ENCODE measurements at regions not wholly inside any gene's neighbourhood (a gene's known extent, or its start where the extent isn't known, plus 50 kb on each side); places are given as distances from the start of the nearest gene placed in this dataset.

- Mint-ChIP-seq H3K36me3 (ENCODE audit: insufficient read depth) (peaks cover 2% of the 10 kb centered on the region), H3K27ac (ENCODE audit: low read depth) (no peak overlapping the region), H3K4me1 (no peaks in the 10 kb centered on the region), H3K9me3 (no peaks in the 10 kb centered on the region), H3K4me3 (no peak overlapping the region), H3K27me3 (no peaks in the 10 kb centered on the region)
- no peak for DNase-seq (ENCODE audit: low spot score in 2 of 2)
- no peak for ATAC-seq (replicated peaks; ENCODE audit: extremely low read depth, poor library complexity, severe bottlenecking)
Observed at GRCh38 chr18:8458546-8459215, 150.6 kb upstream of the RAB12 start.

GRCh38 chr18:8460748-8461147 lies 148.5 kb upstream of the RAB12 start:
- no peaks in the 10 kb centered on the region for H3K9me3 Mint-ChIP-seq
- no peaks in the 10 kb centered on the region for H3K4me1 Mint-ChIP-seq
- peaks cover 10% of the 10 kb centered on the region for H3K27me3 Mint-ChIP-seq
- no peak overlapping the region for H3K27ac Mint-ChIP-seq (ENCODE audit: low read depth)
- no peak overlapping the region for H3K4me3 Mint-ChIP-seq
- ATAC-seq (replicated peaks; ENCODE audit: extremely low read depth, poor library complexity, severe bottlenecking) (no peak), DNase-seq (ENCODE audit: low spot score in 2 of 2) (no peak)
- H3K36me3 Mint-ChIP-seq (ENCODE audit: insufficient read depth), result peaks cover 2% of the 10 kb centered on the region

GRCh38 chr18:8461544-8461943 lies 147.7 kb upstream of the RAB12 start:
- H3K27me3 Mint-ChIP-seq, result peaks cover 10% of the 10 kb centered on the region
- no peak overlapping the region for H3K27ac Mint-ChIP-seq (ENCODE audit: low read depth)
- H3K36me3 Mint-ChIP-seq (ENCODE audit: insufficient read depth), result peaks cover 2% of the 10 kb centered on the region
- DNase-seq (ENCODE audit: low spot score in 2 of 2) (no peak), ATAC-seq (replicated peaks; ENCODE audit: extremely low read depth, poor library complexity, severe bottlenecking) (no peak)
- no peak overlapping the region for H3K4me3 Mint-ChIP-seq
- H3K9me3 Mint-ChIP-seq, result no peaks in the 10 kb centered on the region
- H3K4me1 Mint-ChIP-seq, result no peaks in the 10 kb centered on the region

- peaks cover 10% of the 10 kb centered on the region for H3K27me3 Mint-ChIP-seq
- H3K4me3 Mint-ChIP-seq, result no peak overlapping the region
- H3K4me1 Mint-ChIP-seq, result no peaks in the 10 kb centered on the region
- no peaks in the 10 kb centered on the region for H3K9me3 Mint-ChIP-seq
- no peak overlapping the region for H3K27ac Mint-ChIP-seq (ENCODE audit: low read depth)
- ATAC-seq (replicated peaks; ENCODE audit: extremely low read depth, poor library complexity, severe bottlenecking), result no peak
- peaks cover 2% of the 10 kb centered on the region for H3K36me3 Mint-ChIP-seq (ENCODE audit: insufficient read depth)
- no peak for DNase-seq (ENCODE audit: low spot score in 2 of 2)
Observed at GRCh38 chr18:8462651-8463185, 146.5 kb upstream of the RAB12 start.

- Mint-ChIP-seq H3K36me3 (ENCODE audit: insufficient read depth) (peaks cover 2% of the 10 kb centered on the region), H3K27ac (ENCODE audit: low read depth) (no peak overlapping the region), H3K4me3 (no peak overlapping the region), H3K9me3 (no peaks in the 10 kb centered on the region), H3K27me3 (peaks cover 20% of the 10 kb centered on the region), H3K4me1 (no peaks in the 10 kb centered on the region)
- no peak for DNase-seq (ENCODE audit: low spot score in 2 of 2)
- ATAC-seq (replicated peaks; ENCODE audit: extremely low read depth, poor library complexity, severe bottlenecking), result no peak
Observed at GRCh38 chr18:8463791-8464190, 145.4 kb upstream of the RAB12 start.

GRCh38 chr18:8468191-8468590 lies 141.0 kb upstream of the RAB12 start:
- Mint-ChIP-seq H3K27ac (ENCODE audit: low read depth) (no peak overlapping the region), H3K9me3 (no peaks in the 10 kb centered on the region)

GRCh38 chr18:8468921-8469335 lies 140.3 kb upstream of the RAB12 start:
- H3K9me3 Mint-ChIP-seq, result no peaks in the 10 kb centered on the region
- peaks cover 41% of the 10 kb centered on the region for H3K27me3 Mint-ChIP-seq
- no peaks in the 10 kb centered on the region for H3K36me3 Mint-ChIP-seq (ENCODE audit: insufficient read depth)
- H3K4me1 Mint-ChIP-seq, result no peaks in the 10 kb centered on the region
- ATAC-seq (replicated peaks; ENCODE audit: extremely low read depth, poor library complexity, severe bottlenecking), result no peak
- H3K4me3 Mint-ChIP-seq, result no peak overlapping the region
- no peak for DNase-seq (ENCODE audit: low spot score in 2 of 2)
- H3K27ac Mint-ChIP-seq (ENCODE audit: low read depth), result no peak overlapping the region

More at GRCh38 chr18:8468191-8468590, 141.0 kb upstream of the RAB12 start:
- H3K4me1 Mint-ChIP-seq, result no peaks in the 10 kb centered on the region
- no peak overlapping the region for H3K4me3 Mint-ChIP-seq
- H3K27me3 Mint-ChIP-seq, result peaks cover 37% of the 10 kb centered on the region
- H3K36me3 Mint-ChIP-seq (ENCODE audit: insufficient read depth), result no peaks in the 10 kb centered on the region
- ATAC-seq (replicated peaks; ENCODE audit: extremely low read depth, poor library complexity, severe bottlenecking) (no peak), DNase-seq (ENCODE audit: low spot score in 2 of 2) (no peak)

GRCh38 chr18:8469544-8470130 lies 139.6 kb upstream of the RAB12 start:
- H3K4me1 Mint-ChIP-seq, result no peaks in the 10 kb centered on the region
- H3K36me3 Mint-ChIP-seq (ENCODE audit: insufficient read depth), result no peaks in the 10 kb centered on the region
- ATAC-seq (replicated peaks; ENCODE audit: extremely low read depth, poor library complexity, severe bottlenecking) (no peak), DNase-seq (ENCODE audit: low spot score in 2 of 2) (no peak)
- peaks cover 36% of the 10 kb centered on the region for H3K27me3 Mint-ChIP-seq
- H3K4me3 Mint-ChIP-seq, result no peak overlapping the region
- no peak overlapping the region for H3K27ac Mint-ChIP-seq (ENCODE audit: low read depth)
- no peaks in the 10 kb centered on the region for H3K9me3 Mint-ChIP-seq

- Mint-ChIP-seq H3K4me1 (no peaks in the 10 kb centered on the region), H3K9me3 (no peaks in the 10 kb centered on the region), H3K36me3 (ENCODE audit: insufficient read depth) (peaks cover 5% of the 10 kb centered on the region), H3K27ac (ENCODE audit: low read depth) (no peak overlapping the region), H3K4me3 (no peak overlapping the region), H3K27me3 (peaks cover 46% of the 10 kb centered on the region)
- no peak for ATAC-seq (replicated peaks; ENCODE audit: extremely low read depth, poor library complexity, severe bottlenecking)
- no peak for DNase-seq (ENCODE audit: low spot score in 2 of 2)
Observed at GRCh38 chr18:8471372-8471771, 137.9 kb upstream of the RAB12 start.

- Mint-ChIP-seq H3K4me1 (peaks cover 6% of the 10 kb centered on the region), H3K9me3 (no peaks in the 10 kb centered on the region), H3K27ac (ENCODE audit: low read depth) (no peak overlapping the region), H3K36me3 (ENCODE audit: insufficient read depth) (peaks cover 5% of the 10 kb centered on the region), H3K4me3 (no peak overlapping the region), H3K27me3 (peaks cover 61% of the 10 kb centered on the region)
- DNase-seq (ENCODE audit: low spot score in 2 of 2) (no peak), ATAC-seq (replicated peaks; ENCODE audit: extremely low read depth, poor library complexity, severe bottlenecking) (no peak)
Observed at GRCh38 chr18:8474661-8475060, 134.6 kb upstream of the RAB12 start.

- H3K4me3 Mint-ChIP-seq, result no peak overlapping the region
- no peak for ATAC-seq (replicated peaks; ENCODE audit: extremely low read depth, poor library complexity, severe bottlenecking)
- no peak overlapping the region for H3K27ac Mint-ChIP-seq (ENCODE audit: low read depth)
- H3K4me1 Mint-ChIP-seq, result peaks cover 6% of the 10 kb centered on the region
- H3K27me3 Mint-ChIP-seq, result peaks cover 50% of the 10 kb centered on the region
- DNase-seq (ENCODE audit: low spot score in 2 of 2), result no peak
- no peaks in the 10 kb centered on the region for H3K9me3 Mint-ChIP-seq
- H3K36me3 Mint-ChIP-seq (ENCODE audit: insufficient read depth), result peaks cover 5% of the 10 kb centered on the region
Observed at GRCh38 chr18:8477615-8478014, 131.6 kb upstream of the RAB12 start.

- DNase-seq (ENCODE audit: low spot score in 2 of 2) (peak in 1 of 2 donors; percentile 23), ATAC-seq (replicated peaks; ENCODE audit: extremely low read depth, poor library complexity, severe bottlenecking) (no peak)
- peaks cover 44% of the 10 kb centered on the region for H3K27me3 Mint-ChIP-seq
- peaks cover 6% of the 10 kb centered on the region for H3K4me1 Mint-ChIP-seq
- no peak overlapping the region for H3K27ac Mint-ChIP-seq (ENCODE audit: low read depth)
- no peaks in the 10 kb centered on the region for H3K9me3 Mint-ChIP-seq
- no peak overlapping the region for H3K4me3 Mint-ChIP-seq
- H3K36me3 Mint-ChIP-seq (ENCODE audit: insufficient read depth), result peaks cover 5% of the 10 kb centered on the region
Observed at GRCh38 chr18:8478166-8478967, 130.9 kb upstream of the RAB12 start.
